ENCODE measurements at regions not wholly inside any gene's neighbourhood (a gene's known extent, or its start where the extent isn't known, plus 50 kb on each side); places are given as distances from the start of the nearest gene placed in this dataset.
"Not testable (repeated sequence)": the region's sequence is repeated elsewhere in the genome, so short reads cannot be mapped to it uniquely, and the experiment has no call there.

GRCh38 chr2:121069434-121069969 is 215.5 kb downstream of the TFCP2L1 start:
- no peak for TF ChIP-seq POLR2A (IDR thresholded peaks at IDR 0.05)
- 83% methylated on average over 18 of the region's 18 CpGs for WGBS, 2 donors
- Histone ChIP-seq H3K27me3 (peaks cover 0 to under 1% of the 10 kb centered on the region in 2 donors), H3K27ac (no peak overlapping the region), H3K4me1 (peaks cover 2% of the 10 kb centered on the region), H3K4me3 (no peak overlapping the region), H3K36me3 (replicated peaks in 1 of 2; ENCODE audit: insufficient read depth in 1 of 2, low read depth in 2 of 2) (no peaks in the 10 kb centered on the region), H3K9me3 (no peaks in the 10 kb centered on the region)
- intact Hi-C loops (cut with DNase I), result no loop called here
- DNase-seq, result no peak
- no peak for ATAC-seq

DNA sequence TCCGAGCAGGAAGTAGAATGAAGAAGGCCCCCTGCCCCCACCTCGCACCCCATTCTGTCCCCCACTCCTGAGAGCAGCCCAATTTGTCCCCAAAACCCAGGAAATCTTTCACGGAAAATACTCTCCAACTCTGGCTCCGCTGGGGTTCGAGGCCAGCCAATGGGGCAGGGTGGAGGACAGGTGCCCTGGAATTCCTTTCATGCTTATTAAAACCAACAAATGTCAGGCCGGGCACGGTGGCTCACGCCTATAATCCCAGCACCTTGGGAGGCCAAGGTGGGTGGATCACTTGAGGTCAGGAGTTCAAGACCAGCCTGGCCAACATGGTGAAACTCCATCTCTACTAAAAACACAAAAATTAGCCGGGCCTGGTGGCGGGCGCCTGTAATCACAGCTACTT is 214.9 kb downstream of the TFCP2L1 start:
- not testable (repeated sequence) for H3K36me3 ChIP-seq (replicated peaks in 1 of 2; ENCODE audit: insufficient read depth in 1 of 2, low read depth in 2 of 2); H3K27ac ChIP-seq; DNase-seq; H3K4me3 ChIP-seq; H3K27me3 ChIP-seq; ATAC-seq; H3K4me1 ChIP-seq; H3K9me3 ChIP-seq
- 86 to 92% methylated on average over 10 to 11 of the region's 11 CpGs for WGBS, 2 donors
- intact Hi-C loops (cut with DNase I), result loop anchor here (10.0 kb wide), 1 partner anchor 475 kb away; no protein-coding TSS in a partner anchor

DNA sequence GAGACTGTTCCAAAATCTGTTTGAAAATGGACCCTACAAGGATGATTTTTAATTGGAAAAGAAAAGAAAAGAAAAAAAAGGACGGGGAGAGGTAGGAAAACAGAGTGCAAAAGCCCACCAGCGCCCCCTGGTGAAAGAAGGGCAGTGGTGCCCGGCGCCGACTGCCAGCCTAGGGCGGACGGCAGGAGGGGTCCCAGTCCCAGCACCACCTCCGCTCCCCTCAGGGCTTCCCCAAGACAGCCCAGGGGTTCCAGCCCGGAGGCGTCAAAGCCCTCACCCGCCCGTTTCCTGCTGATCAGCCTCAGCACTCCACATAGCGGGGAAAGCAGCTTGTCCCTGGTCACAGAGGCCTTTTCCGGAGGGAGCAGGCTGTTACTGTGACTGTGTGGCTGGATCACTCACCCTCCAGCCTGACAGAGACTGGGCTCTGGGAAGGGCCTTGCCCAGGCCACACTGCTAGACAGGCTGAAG is 213.9 kb downstream of the TFCP2L1 start:
- H3K4me3 ChIP-seq, result no peak overlapping the region
- ATAC-seq (peak; percentile 60), DNase-seq (peak; percentile 65 to 81 (median 75))
- intact Hi-C loops (cut with DNase I), result loop anchor here (10.0 kb wide), 1 partner anchor 476 kb away; no protein-coding TSS in a partner anchor
- TF ChIP-seq POLR2A (IDR thresholded peaks at IDR 0.05) (no peak), CTCF (IDR thresholded peaks at IDR 0.05) (peak; percentile 83 to 97 (median 91))
- no peak overlapping the region for H3K27ac ChIP-seq
- H3K9me3 ChIP-seq, result no peaks in the 10 kb centered on the region
- H3K4me1 ChIP-seq, result peaks cover 13% of the 10 kb centered on the region
- H3K36me3 ChIP-seq (replicated peaks in 1 of 2; ENCODE audit: insufficient read depth in 1 of 2, low read depth in 2 of 2), result no peaks in the 10 kb centered on the region
- 6 to 11% methylated on average over 7 to 14 of the region's 14 CpGs for WGBS, 2 donors
- peaks cover 0 to 8% of the 10 kb centered on the region in 2 donors for H3K27me3 ChIP-seq

DNA sequence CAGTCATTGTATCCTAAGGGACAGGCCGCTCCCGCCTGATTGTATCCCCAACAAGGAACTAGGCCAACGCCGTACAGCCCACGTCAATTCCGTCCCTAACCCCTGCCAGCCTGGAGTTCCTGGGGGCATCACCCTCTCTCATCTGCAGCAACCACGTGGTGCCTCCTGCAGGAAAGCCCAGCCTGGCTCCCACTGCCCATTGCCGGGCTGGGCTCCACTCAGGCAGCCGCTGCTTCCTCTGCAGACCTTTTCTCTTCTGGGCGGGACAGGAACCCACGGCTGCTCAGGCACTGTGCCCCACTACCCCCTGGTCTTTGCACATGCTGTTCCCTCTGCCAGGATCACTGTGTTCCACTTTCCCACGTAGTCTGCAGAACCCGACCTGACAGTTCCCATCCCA is 212.2 kb downstream of the TFCP2L1 start:
- peaks cover 0 to 8% of the 10 kb centered on the region in 2 donors for H3K27me3 ChIP-seq
- ATAC-seq (no peak), DNase-seq (no peak)
- peaks cover 13% of the 10 kb centered on the region for H3K4me1 ChIP-seq
- no peak overlapping the region for H3K4me3 ChIP-seq
- intact Hi-C loops (cut with DNase I), result loop anchor here (10.0 kb wide), 1 partner anchor 478 kb away; no protein-coding TSS in a partner anchor
- TF ChIP-seq CTCF (IDR thresholded peaks at IDR 0.05), result no peak
- no peak for TF ChIP-seq POLR2A (IDR thresholded peaks at IDR 0.05)
- 78% methylated on average over 10 to 13 of the region's 13 CpGs for WGBS, 2 donors
- H3K36me3 ChIP-seq (replicated peaks in 1 of 2; ENCODE audit: insufficient read depth in 1 of 2, low read depth in 2 of 2), result no peaks in the 10 kb centered on the region
- no peak overlapping the region for H3K27ac ChIP-seq
- H3K9me3 ChIP-seq, result no peaks in the 10 kb centered on the region

GRCh38 chr2:121073320-121074210 is 211.4 kb downstream of the TFCP2L1 start:
- ATAC-seq (no peak), DNase-seq (no peak)
- intact Hi-C loops (cut with DNase I), result loop anchor here (10.0 kb wide), 1 partner anchor 479 kb away; no protein-coding TSS in a partner anchor
- Histone ChIP-seq H3K36me3 (replicated peaks in 1 of 2; ENCODE audit: insufficient read depth in 1 of 2, low read depth in 2 of 2) (no peaks in the 10 kb centered on the region), H3K4me3 (no peak overlapping the region), H3K4me1 (peaks cover 13% of the 10 kb centered on the region), H3K27me3 (peaks cover 0 to 8% of the 10 kb centered on the region in 2 donors), H3K9me3 (no peaks in the 10 kb centered on the region), H3K27ac (no peak overlapping the region)
- 78 to 80% methylated on average over 17 to 26 of the region's 26 CpGs for WGBS, 2 donors
- TF ChIP-seq POLR2A (IDR thresholded peaks at IDR 0.05) (no peak), CTCF (IDR thresholded peaks at IDR 0.05) (no peak)
